ENCODE measurements at regions not wholly inside any gene's neighbourhood (a gene's known extent, or its start where the extent isn't known, plus 50 kb on each side); places are given as distances from the start of the nearest gene placed in this dataset.

- no peaks in the 10 kb centered on the region for H3K27me3 ChIP-seq (ENCODE audit: insufficient read depth, poor library complexity, severe bottlenecking)
- no peak for DNase-seq (ENCODE audit: low read depth in 1 of 2, low spot score in 1 of 2)
- no peak overlapping the region for H3K4me3 ChIP-seq (replicated peaks; ENCODE audit: insufficient read depth, low read length)
- TF ChIP-seq, protein P1, sequence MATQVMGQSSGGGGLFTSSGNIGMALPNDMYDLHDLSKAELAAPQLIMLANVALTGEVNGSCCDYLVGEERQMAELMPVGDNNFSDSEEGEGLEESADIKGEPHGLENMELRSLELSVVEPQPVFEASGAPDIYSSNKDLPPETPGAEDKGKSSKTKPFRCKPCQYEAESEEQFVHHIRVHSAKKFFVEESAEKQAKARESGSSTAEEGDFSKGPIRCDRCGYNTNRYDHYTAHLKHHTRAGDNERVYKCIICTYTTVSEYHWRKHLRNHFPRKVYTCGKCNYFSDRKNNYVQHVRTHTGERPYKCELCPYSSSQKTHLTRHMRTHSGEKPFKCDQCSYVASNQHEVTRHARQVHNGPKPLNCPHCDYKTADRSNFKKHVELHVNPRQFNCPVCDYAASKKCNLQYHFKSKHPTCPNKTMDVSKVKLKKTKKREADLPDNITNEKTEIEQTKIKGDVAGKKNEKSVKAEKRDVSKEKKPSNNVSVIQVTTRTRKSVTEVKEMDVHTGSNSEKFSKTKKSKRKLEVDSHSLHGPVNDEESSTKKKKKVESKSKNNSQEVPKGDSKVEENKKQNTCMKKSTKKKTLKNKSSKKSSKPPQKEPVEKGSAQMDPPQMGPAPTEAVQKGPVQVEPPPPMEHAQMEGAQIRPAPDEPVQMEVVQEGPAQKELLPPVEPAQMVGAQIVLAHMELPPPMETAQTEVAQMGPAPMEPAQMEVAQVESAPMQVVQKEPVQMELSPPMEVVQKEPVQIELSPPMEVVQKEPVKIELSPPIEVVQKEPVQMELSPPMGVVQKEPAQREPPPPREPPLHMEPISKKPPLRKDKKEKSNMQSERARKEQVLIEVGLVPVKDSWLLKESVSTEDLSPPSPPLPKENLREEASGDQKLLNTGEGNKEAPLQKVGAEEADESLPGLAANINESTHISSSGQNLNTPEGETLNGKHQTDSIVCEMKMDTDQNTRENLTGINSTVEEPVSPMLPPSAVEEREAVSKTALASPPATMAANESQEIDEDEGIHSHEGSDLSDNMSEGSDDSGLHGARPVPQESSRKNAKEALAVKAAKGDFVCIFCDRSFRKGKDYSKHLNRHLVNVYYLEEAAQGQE (IDR thresholded peaks at IDR 0.05; ENCODE audit: insufficient replicate concordance, low read depth) = no peak
- H3K27ac ChIP-seq (replicated peaks) = no peak overlapping the region
Observed at GRCh38 chr3:128567141-128567540, 74.1 kb upstream of the GATA2 start.

- no peak for DNase-seq (ENCODE audit: low read depth in 1 of 2, low spot score in 1 of 2)
- TF ChIP-seq SPI1 (IDR thresholded peaks at IDR 0.05; ENCODE audit: borderline replicate concordance, low read depth) (no peak), GABPA (IDR thresholded peaks at IDR 0.05; ENCODE audit: low read depth) (no peak), POLR2AphosphoS5 (IDR thresholded peaks at IDR 0.05; ENCODE audit: low read depth) (no peak)
- TF ChIP-seq, protein P2, sequence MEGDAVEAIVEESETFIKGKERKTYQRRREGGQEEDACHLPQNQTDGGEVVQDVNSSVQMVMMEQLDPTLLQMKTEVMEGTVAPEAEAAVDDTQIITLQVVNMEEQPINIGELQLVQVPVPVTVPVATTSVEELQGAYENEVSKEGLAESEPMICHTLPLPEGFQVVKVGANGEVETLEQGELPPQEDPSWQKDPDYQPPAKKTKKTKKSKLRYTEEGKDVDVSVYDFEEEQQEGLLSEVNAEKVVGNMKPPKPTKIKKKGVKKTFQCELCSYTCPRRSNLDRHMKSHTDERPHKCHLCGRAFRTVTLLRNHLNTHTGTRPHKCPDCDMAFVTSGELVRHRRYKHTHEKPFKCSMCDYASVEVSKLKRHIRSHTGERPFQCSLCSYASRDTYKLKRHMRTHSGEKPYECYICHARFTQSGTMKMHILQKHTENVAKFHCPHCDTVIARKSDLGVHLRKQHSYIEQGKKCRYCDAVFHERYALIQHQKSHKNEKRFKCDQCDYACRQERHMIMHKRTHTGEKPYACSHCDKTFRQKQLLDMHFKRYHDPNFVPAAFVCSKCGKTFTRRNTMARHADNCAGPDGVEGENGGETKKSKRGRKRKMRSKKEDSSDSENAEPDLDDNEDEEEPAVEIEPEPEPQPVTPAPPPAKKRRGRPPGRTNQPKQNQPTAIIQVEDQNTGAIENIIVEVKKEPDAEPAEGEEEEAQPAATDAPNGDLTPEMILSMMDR (IDR thresholded peaks at IDR 0.05; ENCODE audit: insufficient read depth, low read length) = no peak
- TF ChIP-seq, protein P1 (IDR thresholded peaks at IDR 0.05; ENCODE audit: insufficient replicate concordance, low read depth) = no peak
- Histone ChIP-seq H3K27ac (replicated peaks) (no peak overlapping the region), H3K4me3 (replicated peaks; ENCODE audit: insufficient read depth, low read length) (no peak overlapping the region), H3K27me3 (ENCODE audit: insufficient read depth, poor library complexity, severe bottlenecking) (no peaks in the 10 kb centered on the region)
Observed at GRCh38 chr3:128563439-128563838, 70.4 kb upstream of the GATA2 start.

DNA sequence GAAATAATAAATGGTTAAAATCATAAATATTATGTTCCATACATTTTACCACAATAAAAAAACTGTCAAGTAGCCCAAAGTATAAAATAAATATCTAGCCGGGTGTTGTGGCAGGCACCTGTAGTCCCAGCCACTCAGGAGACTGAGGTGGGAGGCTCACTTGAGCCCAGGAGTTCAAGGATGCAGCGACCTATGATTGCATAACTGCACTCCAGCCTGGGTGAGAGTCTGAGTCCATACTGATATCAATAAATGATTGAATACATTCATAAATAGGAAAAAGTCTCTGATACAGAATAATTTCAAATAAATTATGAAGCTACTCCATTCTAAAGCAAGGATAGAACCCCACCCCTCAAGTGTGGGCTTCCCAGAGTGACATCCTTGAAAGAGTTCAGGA lies 68.5 kb upstream of the GATA2 start:
- no peak overlapping the region for H3K27ac ChIP-seq (replicated peaks)
- H3K27me3 ChIP-seq (ENCODE audit: insufficient read depth, poor library complexity, severe bottlenecking) = no peaks in the 10 kb centered on the region
- DNase-seq (ENCODE audit: low read depth in 1 of 2, low spot score in 1 of 2) = no peak
- H3K4me3 ChIP-seq (replicated peaks; ENCODE audit: insufficient read depth, low read length) = no peak overlapping the region
- TF ChIP-seq, protein P2 (IDR thresholded peaks at IDR 0.05; ENCODE audit: insufficient read depth, low read length) = no peak
- TF ChIP-seq GABPA (IDR thresholded peaks at IDR 0.05; ENCODE audit: low read depth) (no peak), POLR2AphosphoS5 (IDR thresholded peaks at IDR 0.05; ENCODE audit: low read depth) (no peak), SPI1 (IDR thresholded peaks at IDR 0.05; ENCODE audit: borderline replicate concordance, low read depth) (no peak)
- TF ChIP-seq, protein P1 (IDR thresholded peaks at IDR 0.05; ENCODE audit: insufficient replicate concordance, low read depth) = no peak

DNA sequence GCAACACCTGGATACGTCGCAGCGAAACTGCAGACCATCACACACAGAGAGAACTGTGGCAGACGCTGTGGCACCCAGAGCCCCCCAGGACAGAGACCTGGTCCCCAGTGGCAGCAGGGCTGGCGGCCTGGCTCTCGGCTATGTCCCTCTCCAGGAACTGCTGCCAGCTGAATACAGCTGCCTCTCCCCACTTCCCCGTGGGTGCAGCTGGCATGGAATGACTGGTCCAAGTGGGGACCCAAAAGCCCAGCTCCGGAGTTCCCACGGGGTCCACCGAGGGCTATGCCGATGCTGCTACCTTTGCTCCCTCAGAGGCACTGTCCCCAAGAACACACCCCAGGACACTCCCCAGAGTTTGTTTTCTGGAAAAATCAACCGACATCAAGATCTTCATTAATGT lies 67.8 kb upstream of the GATA2 start:
- Histone ChIP-seq H3K27me3 (ENCODE audit: insufficient read depth, poor library complexity, severe bottlenecking) (no peaks in the 10 kb centered on the region), H3K4me3 (replicated peaks; ENCODE audit: insufficient read depth, low read length) (no peak overlapping the region), H3K27ac (replicated peaks) (no peak overlapping the region)
- TF ChIP-seq GABPA (IDR thresholded peaks at IDR 0.05; ENCODE audit: low read depth) = no peak
- TF ChIP-seq, protein P2 (IDR thresholded peaks at IDR 0.05; ENCODE audit: insufficient read depth, low read length) = no peak
- TF ChIP-seq POLR2AphosphoS5 (IDR thresholded peaks at IDR 0.05; ENCODE audit: low read depth) = no peak
- TF ChIP-seq, protein P1 (IDR thresholded peaks at IDR 0.05; ENCODE audit: insufficient replicate concordance, low read depth) = no peak
- no peak for TF ChIP-seq SPI1 (IDR thresholded peaks at IDR 0.05; ENCODE audit: borderline replicate concordance, low read depth)
- DNase-seq (ENCODE audit: low read depth in 1 of 2, low spot score in 1 of 2) = no peak

All from HL-60 (cell line).